NT2/D1 (cell line): ENCODE measurements at regions not wholly inside any gene's neighbourhood (a gene's known extent, or its start where the extent isn't known, plus 50 kb on each side); places are given as distances from the start of the nearest gene placed in this dataset.

Source experiments
- DNase-seq: peaks from one replicate; pipeline ENCODE4 v3.0.0-alpha.2; 2011; ENCODE audit warnings: low read depth, low spot score
- H3K27me3 ChIP-seq: 2 replicates; pipeline ENCODE4 v1.6.0; 2011; ENCODE audit warnings: mild to moderate bottlenecking; ENCODE audit not compliant: insufficient read length, insufficient read depth
- H3K36me3 ChIP-seq: 2 replicates; pipeline ENCODE4 v1.6.1; 2011; ENCODE audit warnings: mild to moderate bottlenecking, low read length, mixed read lengths; ENCODE audit not compliant: insufficient read depth, insufficient read length
- H3K4me1 ChIP-seq: 2 replicates; pipeline ENCODE4 v1.5.1; 2011; ENCODE audit not compliant: insufficient read depth, insufficient read length
- H3K4me3 ChIP-seq: 2 replicates; pipeline ENCODE4 v1.5.1; 2011; ENCODE audit warnings: low read depth; ENCODE audit not compliant: insufficient read length
- H3K9ac ChIP-seq: 2 replicates; pipeline ENCODE4 v1.6.0; 2011; ENCODE audit warnings: low read depth; ENCODE audit not compliant: insufficient read length
- H3K9me3 ChIP-seq: 2 replicates; pipeline ENCODE4 v1.5.1; 2011; ENCODE audit warnings: mild to moderate bottlenecking, low read length; ENCODE audit not compliant: insufficient read depth
- SUZ12 ChIP-seq: IDR thresholded peaks from 2 replicates; pipeline ENCODE4 v1.6.1; 2011; ENCODE audit not compliant: insufficient read length, insufficient read depth; ENCODE audit errors: extremely low read depth
- YY1 ChIP-seq: IDR thresholded peaks from 2 replicates; pipeline ENCODE4 v1.6.1; 2011; ENCODE audit not compliant: insufficient read length, insufficient read depth
- ZNF274 ChIP-seq: IDR thresholded peaks from 2 replicates; pipeline ENCODE4 v1.6.1; 2011; ENCODE audit warnings: mild to moderate bottlenecking, low read depth, low read length

DNA sequence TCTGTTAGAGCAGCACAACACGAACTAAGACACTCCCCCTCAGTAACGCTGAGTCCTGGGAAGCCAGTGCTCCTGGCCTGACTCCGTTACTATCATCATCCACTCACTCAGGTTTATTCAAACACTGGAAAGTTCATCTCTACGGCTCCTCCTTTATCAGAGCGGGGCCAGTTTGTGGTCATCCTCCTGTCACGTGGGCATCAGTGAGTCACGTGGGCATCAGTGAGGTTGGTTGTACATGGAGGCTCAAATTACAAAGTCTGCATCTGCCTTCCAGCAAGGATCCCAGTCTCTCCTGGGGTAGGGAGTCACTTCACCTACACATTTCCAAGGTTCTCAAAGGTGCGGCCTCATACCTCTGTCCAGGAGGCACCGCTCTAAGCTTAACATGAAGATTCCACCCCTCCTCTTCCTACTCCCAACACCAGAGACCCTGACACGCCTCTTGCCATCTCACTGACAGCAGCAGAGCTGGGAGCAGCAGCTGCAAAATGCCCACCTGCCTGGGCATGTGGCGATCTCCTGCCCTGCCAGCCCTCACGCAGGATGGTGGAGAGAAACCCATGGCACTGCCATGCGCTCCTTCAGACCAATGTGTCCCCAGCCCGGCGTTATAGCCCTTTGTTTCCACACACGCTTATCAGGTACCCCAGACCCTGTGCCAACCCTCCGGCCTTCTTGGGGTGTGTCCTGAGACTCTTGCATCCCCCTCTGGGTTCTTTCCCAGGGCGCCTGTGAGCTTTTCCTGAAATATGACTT lies 99.2 kb upstream of the PTPRM start:
- Histone ChIP-seq H3K4me3 (no peak overlapping the region), H3K27me3 (no peaks in the 10 kb centered on the region), H3K9me3 (no peaks in the 10 kb centered on the region), H3K36me3 (no peaks in the 10 kb centered on the region), H3K9ac (no peak overlapping the region), H3K4me1 (no peaks in the 10 kb centered on the region)
- TF ChIP-seq ZNF274 (no peak), SUZ12 (no peak)
- no peak for DNase-seq

DNA sequence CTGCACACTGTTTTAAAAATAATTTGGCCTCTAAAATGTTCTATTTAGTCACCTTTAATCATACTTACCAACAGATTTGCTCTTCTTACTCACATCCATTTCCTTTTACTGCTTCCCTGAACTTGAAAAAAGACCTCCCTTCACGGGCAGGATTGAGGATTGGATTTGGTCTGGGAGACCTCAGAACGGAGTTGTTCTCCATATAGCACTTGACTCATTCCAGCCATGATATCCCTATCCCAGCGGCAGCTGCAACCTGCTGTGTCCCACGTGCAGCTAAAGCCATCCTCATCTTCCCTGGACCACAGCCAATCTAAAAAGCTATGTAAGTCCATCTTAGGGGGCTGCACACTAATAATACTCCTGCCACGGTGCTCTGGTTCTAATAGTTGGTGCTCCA lies 97.0 kb upstream of the PTPRM start:
- no peaks in the 10 kb centered on the region for H3K27me3 ChIP-seq
- H3K9ac ChIP-seq: no peak overlapping the region
- H3K36me3 ChIP-seq: no peaks in the 10 kb centered on the region
- TF ChIP-seq ZNF274: no peak
- no peak overlapping the region for H3K4me3 ChIP-seq
- H3K4me1 ChIP-seq: no peaks in the 10 kb centered on the region
- H3K9me3 ChIP-seq: no peaks in the 10 kb centered on the region
- DNase-seq: no peak

GRCh38 chr18:7470503-7470902 lies 96.6 kb upstream of the PTPRM start:
- Histone ChIP-seq H3K4me3 (no peak overlapping the region), H3K4me1 (no peaks in the 10 kb centered on the region), H3K27me3 (no peaks in the 10 kb centered on the region), H3K9ac (no peak overlapping the region), H3K36me3 (no peaks in the 10 kb centered on the region), H3K9me3 (no peaks in the 10 kb centered on the region)
- TF ChIP-seq ZNF274 (no peak), YY1 (no peak), SUZ12 (no peak)
- no peak for DNase-seq

GRCh38 chr18:7476386-7476785 lies 90.7 kb upstream of the PTPRM start:
- Histone ChIP-seq H3K27me3 (no peaks in the 10 kb centered on the region), H3K4me1 (no peaks in the 10 kb centered on the region), H3K36me3 (no peaks in the 10 kb centered on the region), H3K9me3 (no peaks in the 10 kb centered on the region), H3K4me3 (no peak overlapping the region), H3K9ac (no peak overlapping the region)
- no peak for DNase-seq
- TF ChIP-seq SUZ12: no peak
- TF ChIP-seq ZNF274: no peak
- no peak for TF ChIP-seq YY1

DNA sequence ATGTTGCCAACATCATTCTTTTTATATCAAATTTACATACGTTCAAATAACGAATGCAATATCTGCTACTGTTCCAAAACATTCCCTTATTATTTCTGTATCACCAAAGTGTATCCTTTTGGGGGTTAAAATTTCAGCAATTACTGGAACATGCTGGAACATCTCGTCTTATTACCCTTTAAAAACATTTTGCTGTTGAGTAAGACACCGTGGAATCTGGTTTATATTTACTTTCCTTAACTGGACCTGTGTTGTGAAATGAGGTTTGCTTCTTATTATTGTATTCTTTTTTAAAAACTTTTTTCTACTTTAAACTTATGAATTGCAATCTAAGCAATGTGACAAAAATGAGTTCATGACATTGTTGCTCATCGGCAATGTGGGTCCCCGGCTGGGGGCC lies 87.4 kb upstream of the PTPRM start:
- TF ChIP-seq SUZ12 (no peak), ZNF274 (no peak)
- Histone ChIP-seq H3K9me3 (no peaks in the 10 kb centered on the region), H3K4me1 (no peaks in the 10 kb centered on the region), H3K36me3 (no peaks in the 10 kb centered on the region), H3K27me3 (no peaks in the 10 kb centered on the region), H3K4me3 (no peak overlapping the region), H3K9ac (no peak overlapping the region)
- DNase-seq: no peak

- no peaks in the 10 kb centered on the region for H3K9me3 ChIP-seq
- no peaks in the 10 kb centered on the region for H3K36me3 ChIP-seq
- no peaks in the 10 kb centered on the region for H3K27me3 ChIP-seq
- TF ChIP-seq SUZ12 (no peak), YY1 (no peak), ZNF274 (no peak)
- H3K9ac ChIP-seq: no peak overlapping the region
- H3K4me1 ChIP-seq: no peaks in the 10 kb centered on the region
- no peak for DNase-seq
- H3K4me3 ChIP-seq: no peak overlapping the region
Measured at GRCh38 chr18:7480879-7481278, 86.2 kb upstream of the PTPRM start.

- no peaks in the 10 kb centered on the region for H3K9me3 ChIP-seq
- no peaks in the 10 kb centered on the region for H3K27me3 ChIP-seq
- H3K36me3 ChIP-seq: no peaks in the 10 kb centered on the region
- no peak overlapping the region for H3K9ac ChIP-seq
- TF ChIP-seq YY1: no peak
- TF ChIP-seq SUZ12: no peak
- TF ChIP-seq ZNF274: no peak
- no peak for DNase-seq
- no peak overlapping the region for H3K4me3 ChIP-seq
- no peaks in the 10 kb centered on the region for H3K4me1 ChIP-seq
Measured at GRCh38 chr18:7482342-7482741, 84.8 kb upstream of the PTPRM start.

DNA sequence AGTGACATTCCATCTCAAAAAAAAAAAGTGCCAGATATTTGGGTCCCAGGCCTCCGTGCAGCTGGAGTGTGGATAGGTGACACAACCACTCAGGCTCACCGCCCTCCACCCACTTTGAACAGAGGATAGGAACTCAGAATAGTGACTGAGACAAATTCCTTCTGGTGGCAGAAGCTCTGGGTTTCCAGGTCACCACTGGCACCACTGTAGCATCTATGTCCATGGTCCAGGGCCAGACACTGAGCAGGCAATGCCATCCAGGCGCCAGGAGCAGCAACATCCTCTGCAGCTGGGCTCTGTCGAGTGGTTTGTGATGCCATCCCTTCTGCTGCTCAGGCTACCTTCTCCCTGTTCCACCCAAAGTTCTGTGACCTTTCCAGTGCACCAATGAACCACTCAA lies 81.5 kb upstream of the PTPRM start:
- no peak overlapping the region for H3K4me3 ChIP-seq
- no peak overlapping the region for H3K9ac ChIP-seq
- H3K9me3 ChIP-seq: no peaks in the 10 kb centered on the region
- H3K27me3 ChIP-seq: no peaks in the 10 kb centered on the region
- H3K36me3 ChIP-seq: no peaks in the 10 kb centered on the region
- DNase-seq: no peak
- H3K4me1 ChIP-seq: no peaks in the 10 kb centered on the region
- no peak for TF ChIP-seq YY1
- no peak for TF ChIP-seq ZNF274
- no peak for TF ChIP-seq SUZ12
